ENCODE measurements at regions not wholly inside any gene's neighbourhood (a gene's known extent, or its start where the extent isn't known, plus 50 kb on each side); places are given as distances from the start of the nearest gene placed in this dataset.

GRCh38 chr11:12617632-12618031 is 56.6 kb upstream of the TEAD1 start:
- ATAC-seq, result no peak
- no peak overlapping the region for H3K27ac Mint-ChIP-seq
- H3K36me3 Mint-ChIP-seq, result no peaks in the 10 kb centered on the region

GRCh38 chr11:12618743-12619540 is 55.3 kb upstream of the TEAD1 start:
- Mint-ChIP-seq H3K4me3 (no peak overlapping the region), H3K36me3 (no peaks in the 10 kb centered on the region), H3K4me1 (no peaks in the 10 kb centered on the region), H3K9me3 (peaks cover 15% of the 10 kb centered on the region), H3K27me3 (no peaks in the 10 kb centered on the region), H3K27ac (no peak overlapping the region)
- ATAC-seq, result no peak

More at GRCh38 chr11:12617632-12618031, 56.6 kb upstream of the TEAD1 start:
- H3K4me3 Mint-ChIP-seq, result no peak overlapping the region
- no peaks in the 10 kb centered on the region for H3K4me1 Mint-ChIP-seq
- peaks cover 14% of the 10 kb centered on the region for H3K9me3 Mint-ChIP-seq
- H3K27me3 Mint-ChIP-seq, result no peaks in the 10 kb centered on the region

GRCh38 chr11:12623869-12624268 is 50.4 kb upstream of the TEAD1 start:
- Mint-ChIP-seq H3K9me3 (peaks cover 24% of the 10 kb centered on the region), H3K27ac (no peak overlapping the region), H3K4me3 (no peak overlapping the region), H3K36me3 (no peaks in the 10 kb centered on the region), H3K27me3 (no peaks in the 10 kb centered on the region), H3K4me1 (no peaks in the 10 kb centered on the region)
- ATAC-seq, result no peak

Data from stimulated activated memory B cell treated with anti-CD40 and anti-IgM and Interleukin-4, amounts not matched to agents 10 μg/mL and 1 μg/mL and 100 μg/mL, for 72 hours (primary cell).